NT2/D1 (cell line): ENCODE measurements at regions not wholly inside any gene's neighbourhood (a gene's known extent, or its start where the extent isn't known, plus 50 kb on each side); places are given as distances from the start of the nearest gene placed in this dataset.

ENCODE experiments used
- YY1 ChIP-seq: IDR thresholded peaks from 2 replicates; pipeline ENCODE4 v1.6.1; 2011; ENCODE audit not compliant: insufficient read length, insufficient read depth
- ZNF274 ChIP-seq: IDR thresholded peaks from 2 replicates; pipeline ENCODE4 v1.6.1; 2011; ENCODE audit warnings: mild to moderate bottlenecking, low read depth, low read length

DNA sequence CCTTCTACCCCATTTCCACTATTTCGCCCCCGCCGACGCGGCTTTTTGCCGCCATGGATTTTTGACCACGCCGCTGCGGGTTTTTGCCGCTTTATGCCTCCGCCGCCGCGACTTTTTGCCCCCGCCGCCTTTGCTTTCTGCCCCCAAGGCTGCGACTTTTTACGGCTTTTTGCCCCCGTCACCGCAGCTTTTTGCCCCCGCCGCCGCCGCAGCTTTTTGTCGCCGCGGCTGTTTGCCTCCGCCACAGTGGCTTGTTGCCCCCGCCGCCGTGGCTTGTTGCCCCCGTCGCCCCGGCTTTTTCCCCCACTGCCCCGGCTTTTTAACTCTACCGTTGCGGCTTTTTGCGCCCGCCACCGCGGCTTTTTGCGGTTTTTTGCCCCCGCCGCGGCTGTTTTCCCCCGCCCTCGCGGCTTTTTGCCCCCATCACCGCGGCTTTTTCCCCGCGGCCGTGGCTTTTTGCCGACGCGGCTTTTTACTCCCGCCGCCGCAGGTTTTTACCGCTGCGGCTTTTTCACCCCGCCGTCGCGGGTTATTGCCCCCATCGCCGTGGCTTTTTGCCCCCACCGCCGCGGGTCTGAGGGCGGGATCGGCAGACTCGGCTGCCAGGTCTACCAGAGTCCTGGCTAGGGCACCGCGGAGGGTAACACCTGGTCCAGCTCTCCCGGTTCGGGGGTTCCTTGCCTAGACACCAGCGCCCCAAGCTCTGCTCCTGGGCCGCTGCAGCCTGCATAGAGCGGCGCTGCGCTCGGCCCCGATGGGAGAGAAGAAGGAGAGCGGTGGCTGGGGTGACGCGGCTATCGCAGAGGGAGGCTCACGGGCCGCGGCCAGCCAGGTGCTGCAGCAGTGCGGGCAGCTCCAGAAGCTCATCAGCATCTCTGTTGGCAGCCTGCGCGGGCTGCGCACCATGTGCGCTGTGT lies 562.7 kb upstream of the WSB1 start:
- no peak for TF ChIP-seq ZNF274
- TF ChIP-seq YY1 = no peak
